ENCODE measurements at regions not wholly inside any gene's neighbourhood (a gene's known extent, or its start where the extent isn't known, plus 50 kb on each side); places are given as distances from the start of the nearest gene placed in this dataset.

DNA sequence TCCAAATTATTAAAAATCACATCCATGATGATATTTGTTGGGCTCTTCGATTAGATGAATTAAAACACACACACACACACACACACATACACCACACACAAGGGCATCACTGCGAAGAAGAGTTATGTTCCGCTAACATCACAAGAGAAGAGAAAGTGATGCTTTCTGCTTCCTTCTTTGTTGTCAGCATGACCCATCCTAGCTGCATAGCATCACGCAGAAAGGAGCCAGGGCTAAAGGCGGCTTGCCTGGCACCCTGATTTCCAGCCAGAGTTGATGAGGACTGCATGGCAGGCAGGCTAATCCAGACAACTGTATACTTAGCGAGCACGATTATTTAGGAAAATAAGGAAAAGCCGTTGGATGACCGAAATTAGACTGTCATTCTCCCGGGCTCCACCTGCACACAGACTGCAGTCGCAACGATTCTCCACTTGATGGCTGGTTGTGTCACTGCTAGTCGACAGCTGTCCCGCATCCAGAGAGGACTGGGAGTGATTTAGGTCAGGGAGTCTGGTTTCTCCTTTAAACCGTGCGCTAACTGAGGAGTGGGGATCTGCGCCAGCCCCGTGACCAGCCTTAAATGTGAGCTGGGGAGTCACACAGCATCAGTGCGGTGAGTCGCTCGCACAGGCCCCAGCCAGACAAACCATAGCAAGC is 70.6 kb upstream of the SOX4 start:
- no peak for TF ChIP-seq REST (IDR thresholded peaks at IDR 0.05; ENCODE audit: insufficient read depth in 1 of 2, low read depth in 2 of 2, low read length in 1 of 2)
- no peak for TF ChIP-seq SIN3A (IDR thresholded peaks at IDR 0.05; ENCODE audit: borderline replicate concordance, insufficient read depth, low read depth, low read length)
- TF ChIP-seq CTCF (IDR thresholded peaks at IDR 0.05) = peak; percentile 41
- TF ChIP-seq TCF7L2 (IDR thresholded peaks at IDR 0.05; ENCODE audit: low read depth, low read length) = no peak
- Histone ChIP-seq H3K9me3 (ENCODE audit: control insufficient read depth, insufficient read depth, low read depth, low read length) (no peaks in the 10 kb centered on the region), H3K4me3 (ENCODE audit: low read depth in 2 of 2, low read length in 2 of 2) (no peak overlapping the region; a peak in 1 of 4 replicates), H3K4me1 (ENCODE audit: control insufficient read depth, insufficient read depth, low read length) (no peaks in the 10 kb centered on the region), H3K27ac (ENCODE audit: low read length) (no peak overlapping the region), H3K36me3 (ENCODE audit: control insufficient read depth, insufficient read depth, low read length) (no peaks in the 10 kb centered on the region), H3K27me3 (ENCODE audit: control insufficient read depth, insufficient read depth, low read length) (peaks cover 10% of the 10 kb centered on the region)
- intact Hi-C loops (cut with micrococcal nuclease; ENCODE audit: unreplicated experiment) = no loop called here
- POLR2A ChIA-PET = interaction anchor here (0.7 kb wide), 1 partner anchor 12 kb away, joined by 6 read pairs; no protein-coding TSS in a partner anchor
- in situ Hi-C loops (cut with HindIII; ENCODE audit: low pct_unique_long_range_greater_than_20kb, low sequenced_read_pairs) = no loop called here
- CTCF ChIA-PET = interaction anchor here (0.5 kb wide), 2 partner anchors 66 to 1217 kb away, joined by 4 to 7 read pairs; no protein-coding TSS in a partner anchor
- DNase-seq (ENCODE audit: low read depth, low spot score) = no peak
- peak; percentile 78 for ATAC-seq
- no TSS peak for BruUV-seq (replicated peaks)

GRCh38 chr6:21523652-21524051 is 69.9 kb upstream of the SOX4 start:
- H3K27ac ChIP-seq (ENCODE audit: low read length) = no peak overlapping the region
- H3K4me1 ChIP-seq (ENCODE audit: control insufficient read depth, insufficient read depth, low read length) = no peaks in the 10 kb centered on the region
- DNase-seq (ENCODE audit: low read depth, low spot score) (no peak), ATAC-seq (0 out of 2 replicates have a peak, but pooled peaks have one; percentile 38)
- in situ Hi-C loops (cut with HindIII; ENCODE audit: low pct_unique_long_range_greater_than_20kb, low sequenced_read_pairs) = no loop called here
- H3K4me3 ChIP-seq (ENCODE audit: low read depth in 2 of 2, low read length in 2 of 2) = no peak overlapping the region
- TF ChIP-seq SIN3A (IDR thresholded peaks at IDR 0.05; ENCODE audit: borderline replicate concordance, insufficient read depth, low read depth, low read length) (no peak), REST (IDR thresholded peaks at IDR 0.05; ENCODE audit: insufficient read depth in 1 of 2, low read depth in 2 of 2, low read length in 1 of 2) (no peak), POLR2AphosphoS5 (IDR thresholded peaks at IDR 0.05; ENCODE audit: low read depth, low read length) (no peak), TCF7L2 (IDR thresholded peaks at IDR 0.05; ENCODE audit: low read depth, low read length) (no peak), CTCF (IDR thresholded peaks at IDR 0.05) (no peak)
- H3K27me3 ChIP-seq (ENCODE audit: control insufficient read depth, insufficient read depth, low read length) = peaks cover 10% of the 10 kb centered on the region
- ChIA-PET CTCF (interaction anchor here (0.5 kb wide), 2 partner anchors 65 to 1218 kb away, joined by 4 to 7 read pairs; no protein-coding TSS in a partner anchor), POLR2A (interaction anchor here (0.5 kb wide), 1 partner anchor 229 kb away, joined by 4 read pairs; no protein-coding TSS in a partner anchor)
- H3K9me3 ChIP-seq (ENCODE audit: control insufficient read depth, insufficient read depth, low read depth, low read length) = no peaks in the 10 kb centered on the region
- intact Hi-C loops (cut with micrococcal nuclease; ENCODE audit: unreplicated experiment) = no loop called here
- no TSS peak for BruUV-seq (replicated peaks)
- no peaks in the 10 kb centered on the region for H3K36me3 ChIP-seq (ENCODE audit: control insufficient read depth, insufficient read depth, low read length)
